ENCODE measurements at regions not wholly inside any gene's neighbourhood (a gene's known extent, or its start where the extent isn't known, plus 50 kb on each side); places are given as distances from the start of the nearest gene placed in this dataset.
"Not testable (repeated sequence)": the region's sequence is repeated elsewhere in the genome, so short reads cannot be mapped to it uniquely, and the experiment has no call there.

GRCh38 chr9:85332487-85332886 lies 409.3 kb downstream of the AGTPBP1 start:
- DNase-seq (ENCODE audit: low read depth) = no peak

GRCh38 chr9:85331626-85332025 lies 410.1 kb downstream of the AGTPBP1 start:
- no peak for DNase-seq (ENCODE audit: low read depth)

- no peak for DNase-seq (ENCODE audit: low read depth)
Observed at GRCh38 chr9:85322592-85322991, 419.2 kb downstream of the AGTPBP1 start.

GRCh38 chr9:85321561-85321960 lies 420.2 kb downstream of the AGTPBP1 start:
- DNase-seq (ENCODE audit: low read depth) = no peak

- no peak for DNase-seq (ENCODE audit: low read depth)
Observed at GRCh38 chr9:85319936-85320656, 421.7 kb downstream of the AGTPBP1 start.

- not testable (repeated sequence) for DNase-seq (ENCODE audit: low read depth)
Observed at GRCh38 chr9:85315535-85315934, 426.2 kb downstream of the AGTPBP1 start.

- no peak for DNase-seq (ENCODE audit: low read depth)
Observed at GRCh38 chr9:85310573-85310972, 431.2 kb downstream of the AGTPBP1 start.

GRCh38 chr9:85303757-85304134 lies 438.0 kb downstream of the AGTPBP1 start:
- no peak for DNase-seq (ENCODE audit: low read depth)

- no peak for DNase-seq (ENCODE audit: low read depth)
Observed at GRCh38 chr9:85302938-85303756, 438.6 kb downstream of the AGTPBP1 start.

- no peak for DNase-seq (ENCODE audit: low read depth)
Observed at GRCh38 chr9:85298499-85298898, 443.3 kb downstream of the AGTPBP1 start.

GRCh38 chr9:85295244-85295643 lies 446.5 kb downstream of the AGTPBP1 start:
- not testable (repeated sequence) for DNase-seq (ENCODE audit: low read depth)

- no peak for DNase-seq (ENCODE audit: low read depth)
Observed at GRCh38 chr9:85292261-85292660, 449.5 kb downstream of the AGTPBP1 start.

GRCh38 chr9:85291266-85291665 lies 450.5 kb downstream of the AGTPBP1 start:
- DNase-seq (ENCODE audit: low read depth) = no peak

GRCh38 chr9:85290019-85290418 lies 451.7 kb downstream of the AGTPBP1 start:
- DNase-seq (ENCODE audit: low read depth) = no peak

GRCh38 chr9:85289142-85289541 lies 452.6 kb downstream of the AGTPBP1 start:
- no peak for DNase-seq (ENCODE audit: low read depth)

GRCh38 chr9:85283421-85283820 lies 458.3 kb downstream of the AGTPBP1 start:
- DNase-seq (ENCODE audit: low read depth) = no peak

- no peak for DNase-seq (ENCODE audit: low read depth)
Observed at GRCh38 chr9:85278769-85279168, 463.0 kb downstream of the AGTPBP1 start.

GRCh38 chr9:85276741-85277140 lies 465.0 kb downstream of the AGTPBP1 start:
- DNase-seq (ENCODE audit: low read depth) = no peak

- no peak for DNase-seq (ENCODE audit: low read depth)
Observed at GRCh38 chr9:85269811-85270210, 471.9 kb downstream of the AGTPBP1 start.

GRCh38 chr9:85268131-85268530 lies 473.6 kb downstream of the AGTPBP1 start:
- no peak for DNase-seq (ENCODE audit: low read depth)

GRCh38 chr9:85264695-85265094 lies 477.1 kb downstream of the AGTPBP1 start:
- no peak for DNase-seq (ENCODE audit: low read depth)

GRCh38 chr9:85263288-85263687 lies 478.5 kb downstream of the AGTPBP1 start:
- DNase-seq (ENCODE audit: low read depth) = no peak

- DNase-seq (ENCODE audit: low read depth) = no peak
Observed at GRCh38 chr9:85262333-85262732, 479.4 kb downstream of the AGTPBP1 start.
